HEK293T (cell line): ENCODE measurements at regions not wholly inside any gene's neighbourhood (a gene's known extent, or its start where the extent isn't known, plus 50 kb on each side); places are given as distances from the start of the nearest gene placed in this dataset.
"Not testable (repeated sequence)": the region's sequence is repeated elsewhere in the genome, so short reads cannot be mapped to it uniquely, and the experiment has no call there.

Experiments
- BHLHE40 ChIP-seq: fragments of 450-650 bp; IDR thresholded peaks from 2 replicates; pipeline ENCODE4 v1.6.1; 2016; ENCODE audit warnings: mild to moderate bottlenecking, moderate library complexity, borderline replicate concordance
- LEF1 ChIP-seq: fragments of 450-650 bp; IDR thresholded peaks from 2 replicates; pipeline ENCODE4 v1.6.1; 2017; ENCODE audit warnings: mild to moderate bottlenecking, borderline replicate concordance
- SP1 ChIP-seq: fragments of 450-650 bp; IDR thresholded peaks from 2 replicates; pipeline ENCODE4 v1.6.1; 2017
- TARDBP ChIP-seq: fragments of 450-650 bp; IDR thresholded peaks from 2 replicates; pipeline ENCODE4 v1.6.1; 2016
- ZNF384 ChIP-seq: fragments of 450-650 bp; IDR thresholded peaks from 2 replicates; pipeline ENCODE4 v1.6.1; 2016

- not testable (repeated sequence) for TF ChIP-seq BHLHE40, ZNF384, SP1, LEF1, TARDBP
Observed at GRCh38 chr1:234802586-234802985, 192.6 kb upstream of the IRF2BP2 start.
